Transverse colon (tissue), 4 donors: ENCODE measurements at regions not wholly inside any gene's neighbourhood (a gene's known extent, or its start where the extent isn't known, plus 50 kb on each side); places are given as distances from the start of the nearest gene placed in this dataset.
"Not testable (repeated sequence)": the region's sequence is repeated elsewhere in the genome, so short reads cannot be mapped to it uniquely, and the experiment has no call there.

Experiments
- DNase-seq: peaks from one replicate; pipeline ENCODE4 v3.0.0-alpha.2; 2019
- H3K27ac ChIP-seq, 4 donors: fragments of 200-600 bp; sonication (generic); 2 replicates each; pipeline ENCODE4 v1.5.1; 2016 to 2018; ENCODE audit warnings: inconsistent platforms in 4 of 4
- H3K27me3 ChIP-seq: fragments of 200-600 bp; sonication (generic); 2 replicates; pipeline ENCODE4 v1.5.1; 2017; ENCODE audit warnings: inconsistent platforms
- H3K36me3 ChIP-seq, 4 donors: fragments of 200-600 bp; sonication (generic); 2 replicates each; pipeline ENCODE4 v1.5.1; 2017 to 2019; ENCODE audit warnings: inconsistent platforms in 4 of 4
- H3K4me1 ChIP-seq, 4 donors: fragments of 200-600 bp; sonication (generic); 2 replicates each; pipeline ENCODE4 v1.5.1; 2017 to 2020; ENCODE audit warnings: inconsistent platforms in 4 of 4
- H3K4me3 ChIP-seq, 4 donors: fragments of 200-600 bp; sonication (generic); 1 replicate in 1 of 4; 2 replicates in 3 of 4; pipeline versions ENCODE4 v1.5.1 to v1.6.1; 2017 to 2019; ENCODE audit warnings: inconsistent platforms in 4 of 4
- H3K9me3 ChIP-seq, 2 donors: fragments of 200-600 bp; sonication (generic); 2 replicates each; pipeline ENCODE4 v1.5.1; 2017 to 2019; ENCODE audit warnings: inconsistent platforms in 2 of 2
- CTCF ChIP-seq, 5 experiments: fragments of 200-600 bp in 3 of 5; fragments of 450-650 bp in 2 of 5; sonication (generic) in 3 of 5; IDR thresholded peaks; 1 replicate in 2 of 5; 2 replicates in 3 of 5; pipeline ENCODE4 v1.5.1; 2016 to 2017; ENCODE audit warnings: antibody characterized with exemption in 5 of 5, inconsistent platforms in 3 of 5, mild to moderate bottlenecking in 2 of 5, moderate library complexity in 1 of 5
- EP300 ChIP-seq: sonication (generic); formaldehyde crosslinking; IDR thresholded peaks from one replicate; pipeline ENCODE4 v1.6.1; 2017; ENCODE audit warnings: antibody characterized with exemption, low read depth
- POLR2A ChIP-seq: fragments of 450-650 bp; IDR thresholded peaks from one replicate; pipeline ENCODE4 v1.6.1; 2016; ENCODE audit warnings: antibody characterized with exemption, mild to moderate bottlenecking, moderate library complexity
- POLR2AphosphoS5 ChIP-seq, 3 donors: sonication (generic); formaldehyde crosslinking; IDR thresholded peaks; one replicate each; pipeline ENCODE4 v1.6.1; 2016; ENCODE audit warnings: antibody characterized with exemption in 3 of 3
- WGBS, 2 donors: methylation state at CpG; one replicate each; pipeline ENCODE4 v1.1.5; 2018; ENCODE audit warnings: low coverage in 1 of 2; 5-methylcytosine and 5-hydroxymethylcytosine counted together
- in situ Hi-C, 4 donors: fragments of 200-750 bp; cut with MboI; loops; one replicate each; pipeline versions ENCODE4 v1.15.0 to v1.15.1; 2017; ENCODE audit warnings: low sequenced_read_pairs in 3 of 4, low pct_ligation_motif_present in 1 of 4, low pct_unique_long_range_greater_than_20kb in 1 of 4
- intact Hi-C: fragments of 100-400 bp; cut with DNase I; formaldehyde crosslinking; loops from one replicate; pipeline ENCODE4 v1.15.1; 2023; ENCODE audit warnings: low total_unique reads
- small RNA-seq, 4 donors: library from RNA; depleted of rRNA; stranded (forward); fragments of <200 nt; gene quantifications; one replicate each; pipeline ENCODE3, GENCODE V24; 2016

- no peaks in the 10 kb centered on the region for H3K27me3 ChIP-seq
Observed at GRCh38 chr6:87753131-87753685, 51.2 kb upstream of the AKIRIN2 start.

GRCh38 chr6:87752503-87752902, 50.5 kb upstream of the AKIRIN2 start:
- H3K27me3 ChIP-seq, H3K36me3 ChIP-seq, H3K4me3 ChIP-seq, intact Hi-C loops, H3K4me1 ChIP-seq, H3K9me3 ChIP-seq, in situ Hi-C loops, DNase-seq, H3K27ac ChIP-seq: not testable (repeated sequence)
- WGBS, 2 donors, result 91 to 96% methylated on average over 10 to 11 of the region's 11 CpGs

More at GRCh38 chr6:87753131-87753685, 51.2 kb upstream of the AKIRIN2 start:
- intact Hi-C loops (no loop called here), in situ Hi-C loops (no loop called here)
- Histone ChIP-seq H3K4me1 (no peaks in the 10 kb centered on the region), H3K36me3 (no peaks in the 10 kb centered on the region), H3K27ac (no peak overlapping the region), H3K9me3 (no peaks in the 10 kb centered on the region), H3K4me3 (no peak overlapping the region)
- WGBS, 2 donors, result 66 to 67% methylated on average over 3 to 4 of the region's 4 CpGs
- no peak for DNase-seq
- TF ChIP-seq POLR2A (no peak), EP300 (no peak), POLR2AphosphoS5 (IDR thresholded peaks at IDR 0.05) (no peak), CTCF (IDR thresholded peaks at IDR 0.05) (no peak)

Small RNAs in the stretch of these regions (small RNA-seq; reads per million reads assigned to genes)
- gene RF00019 (0 reads per million in 4 donors), gene RN7SL183P (0 to 0.28 (median 0) reads per million in 4 donors)
